Inflammatory macrophage (primary cell): ENCODE measurements at regions not wholly inside any gene's neighbourhood (a gene's known extent, or its start where the extent isn't known, plus 50 kb on each side); places are given as distances from the start of the nearest gene placed in this dataset.
"Not testable (repeated sequence)": the region's sequence is repeated elsewhere in the genome, so short reads cannot be mapped to it uniquely, and the experiment has no call there.

Experiments used
- DNase-seq, 2 donors: peaks; one replicate each; pipeline ENCODE4 v3.0.0-alpha.2; 2020 to 2022

- DNase-seq: no peak
Observed at GRCh38 chr10:32140403-32140802, 84.2 kb upstream of the KIF5B start.

GRCh38 chr10:32139223-32140073 is 83.2 kb upstream of the KIF5B start:
- peak; percentile 92 to 94 for DNase-seq

- DNase-seq: not testable (repeated sequence)
Observed at GRCh38 chr10:32136927-32137326, 80.7 kb upstream of the KIF5B start.

- DNase-seq: not testable (repeated sequence)
Observed at GRCh38 chr10:32135796-32136195, 79.6 kb upstream of the KIF5B start.

- no peak for DNase-seq
Observed at GRCh38 chr10:32132357-32132946, 76.2 kb upstream of the KIF5B start.

- DNase-seq: no peak
Observed at GRCh38 chr10:32131388-32131787, 75.2 kb upstream of the KIF5B start.

GRCh38 chr10:32130788-32131187 is 74.6 kb upstream of the KIF5B start:
- no peak for DNase-seq

- no peak for DNase-seq
Observed at GRCh38 chr10:32125023-32125422, 68.8 kb upstream of the KIF5B start.

GRCh38 chr10:32123021-32123420 is 66.8 kb upstream of the KIF5B start:
- DNase-seq: no peak

GRCh38 chr10:32121648-32122047 is 65.4 kb upstream of the KIF5B start:
- no peak for DNase-seq

GRCh38 chr10:32120147-32120546 is 63.9 kb upstream of the KIF5B start:
- DNase-seq: no peak

GRCh38 chr10:32114508-32114907 is 58.3 kb upstream of the KIF5B start:
- DNase-seq: no peak

GRCh38 chr10:32112055-32112454 is 55.8 kb upstream of the KIF5B start:
- DNase-seq: no peak

- no peak for DNase-seq
Observed at GRCh38 chr10:32111585-32111984, 55.4 kb upstream of the KIF5B start.

GRCh38 chr10:32110790-32111189 is 54.6 kb upstream of the KIF5B start:
- no peak for DNase-seq

GRCh38 chr10:32109603-32110002 is 53.4 kb upstream of the KIF5B start:
- no peak for DNase-seq
